KOPT-K1 (cell line): ENCODE measurements at regions not wholly inside any gene's neighbourhood (a gene's known extent, or its start where the extent isn't known, plus 50 kb on each side); places are given as distances from the start of the nearest gene placed in this dataset.

ENCODE experiments used
- H3K27ac ChIP-seq: fragments of 200-600 bp; sonication (generic); 2 replicates; pipeline ENCODE4 v1.5.1; 2016; ENCODE audit warnings: antibody characterized with exemption, mild to moderate bottlenecking, low read depth, low read length; ENCODE audit not compliant: poor library complexity, severe bottlenecking
- H3K36me3 ChIP-seq: fragments of 200-600 bp; sonication (generic); 2 replicates; pipeline ENCODE4 v1.5.1; 2017; ENCODE audit warnings: antibody characterized with exemption, mild to moderate bottlenecking, low read length, moderate library complexity; ENCODE audit not compliant: insufficient read depth
- H3K9me3 ChIP-seq: fragments of 200-600 bp; sonication (generic); 2 replicates; pipeline ENCODE4 v1.5.1; 2017; ENCODE audit warnings: antibody characterized with exemption, low read length, mild to moderate bottlenecking; ENCODE audit not compliant: insufficient read depth, poor library complexity, severe bottlenecking

DNA sequence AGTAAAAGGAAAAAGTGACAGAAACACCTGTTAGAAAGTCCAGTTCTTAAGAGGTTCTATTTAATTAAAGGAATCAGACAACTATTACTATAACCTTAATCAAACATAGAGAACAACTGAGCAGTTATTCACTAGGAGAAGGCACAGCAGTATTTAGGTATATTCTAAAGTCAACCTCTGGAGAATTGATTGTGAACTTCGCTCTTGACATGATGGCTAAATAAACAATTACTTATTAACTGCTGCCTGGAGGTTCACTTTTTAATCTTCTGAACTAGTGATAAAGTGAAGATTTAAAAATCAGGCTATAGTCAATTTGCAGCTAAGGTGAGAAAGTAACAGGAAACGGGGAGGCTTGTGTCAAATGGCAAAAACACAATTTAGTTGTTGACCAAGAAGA lies 557.3 kb downstream of the FAM181B start:
- H3K9me3 ChIP-seq = no peaks in the 10 kb centered on the region
- no peak overlapping the region for H3K27ac ChIP-seq
- H3K36me3 ChIP-seq = no peaks in the 10 kb centered on the region

GRCh38 chr11:82174610-82175009 lies 559.1 kb downstream of the FAM181B start:
- Histone ChIP-seq H3K36me3 (no peaks in the 10 kb centered on the region), H3K27ac (no peak overlapping the region), H3K9me3 (no peaks in the 10 kb centered on the region)

DNA sequence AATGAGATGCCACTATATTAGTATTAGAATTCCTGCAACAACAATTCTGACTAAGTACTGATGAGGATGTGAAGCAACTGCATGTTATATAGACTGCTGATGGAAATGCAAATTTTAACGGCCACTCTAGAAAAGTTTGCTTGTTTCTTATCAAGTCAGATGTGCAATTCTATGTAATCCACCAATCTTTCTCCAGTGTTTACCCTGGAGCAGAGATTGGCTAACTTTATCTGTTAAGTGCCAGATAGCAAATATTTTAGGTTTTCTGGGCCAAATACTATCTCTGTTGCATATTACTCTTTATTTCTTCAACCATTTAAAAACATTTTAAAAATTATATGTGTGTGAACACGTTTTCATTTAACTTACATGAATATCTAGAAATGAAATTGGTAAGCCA lies 586.9 kb downstream of the FAM181B start:
- Histone ChIP-seq H3K36me3 (no peaks in the 10 kb centered on the region), H3K9me3 (no peaks in the 10 kb centered on the region), H3K27ac (no peak overlapping the region)

GRCh38 chr11:82118946-82119345 lies 614.7 kb downstream of the FAM181B start:
- no peaks in the 10 kb centered on the region for H3K36me3 ChIP-seq
- no peaks in the 10 kb centered on the region for H3K9me3 ChIP-seq
- no peak overlapping the region for H3K27ac ChIP-seq

DNA sequence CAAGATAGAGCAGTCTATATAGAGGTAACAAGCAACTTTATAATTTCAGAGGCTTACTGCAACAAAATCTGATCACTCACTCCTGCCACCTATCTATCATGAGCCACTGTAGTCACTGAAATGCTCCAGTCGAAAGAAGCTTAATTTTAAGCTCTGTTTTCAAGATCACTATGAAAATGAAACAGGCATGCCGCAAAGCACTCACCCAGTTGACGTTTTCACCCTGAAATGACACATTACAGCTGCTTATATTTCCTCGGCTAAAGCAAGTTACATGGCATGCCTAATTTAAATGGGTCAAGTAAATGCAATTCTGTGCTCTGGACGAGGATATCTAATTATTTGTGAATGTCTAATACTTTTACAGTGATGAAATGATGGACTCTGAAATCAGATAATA lies 616.3 kb downstream of the FAM181B start:
- H3K27ac ChIP-seq = no peak overlapping the region
- no peaks in the 10 kb centered on the region for H3K36me3 ChIP-seq
- no peaks in the 10 kb centered on the region for H3K9me3 ChIP-seq

- Histone ChIP-seq H3K27ac (no peak overlapping the region), H3K9me3 (no peaks in the 10 kb centered on the region)
Measured at GRCh38 chr11:82105331-82105998, 628.2 kb downstream of the FAM181B start.

DNA sequence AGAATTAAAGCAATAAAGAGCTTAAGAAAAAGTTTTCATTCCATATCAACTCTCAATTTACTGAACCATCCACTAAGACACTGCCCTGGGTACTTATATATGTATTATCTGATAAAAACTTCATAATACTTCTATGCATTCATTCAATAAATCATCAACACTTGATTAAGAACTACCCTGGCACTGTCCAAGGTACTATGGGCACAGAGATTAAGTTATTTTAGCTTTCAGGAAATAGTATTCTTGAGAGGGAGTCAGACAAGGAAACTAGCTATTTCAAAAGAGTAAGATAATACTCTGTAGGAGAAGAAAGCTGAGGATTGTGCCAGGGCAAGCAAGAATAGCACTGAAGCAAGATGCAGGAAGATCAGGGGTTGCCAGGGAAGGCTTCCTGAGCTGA lies 640.8 kb downstream of the FAM181B start:
- Histone ChIP-seq H3K27ac (no peak overlapping the region), H3K36me3 (no peaks in the 10 kb centered on the region)

More at GRCh38 chr11:82105331-82105998, 628.2 kb downstream of the FAM181B start:
- H3K36me3 ChIP-seq = no peaks in the 10 kb centered on the region

GRCh38 chr11:82089426-82089825 lies 644.2 kb downstream of the FAM181B start:
- Histone ChIP-seq H3K27ac (no peak overlapping the region), H3K36me3 (no peaks in the 10 kb centered on the region), H3K9me3 (no peaks in the 10 kb centered on the region)

More for the DNA sequence above, 640.8 kb downstream of the FAM181B start:
- no peaks in the 10 kb centered on the region for H3K9me3 ChIP-seq

- Histone ChIP-seq H3K36me3 (no peaks in the 10 kb centered on the region), H3K27ac (no peak overlapping the region), H3K9me3 (no peaks in the 10 kb centered on the region)
Measured at GRCh38 chr11:82085493-82085892, 648.2 kb downstream of the FAM181B start.

DNA sequence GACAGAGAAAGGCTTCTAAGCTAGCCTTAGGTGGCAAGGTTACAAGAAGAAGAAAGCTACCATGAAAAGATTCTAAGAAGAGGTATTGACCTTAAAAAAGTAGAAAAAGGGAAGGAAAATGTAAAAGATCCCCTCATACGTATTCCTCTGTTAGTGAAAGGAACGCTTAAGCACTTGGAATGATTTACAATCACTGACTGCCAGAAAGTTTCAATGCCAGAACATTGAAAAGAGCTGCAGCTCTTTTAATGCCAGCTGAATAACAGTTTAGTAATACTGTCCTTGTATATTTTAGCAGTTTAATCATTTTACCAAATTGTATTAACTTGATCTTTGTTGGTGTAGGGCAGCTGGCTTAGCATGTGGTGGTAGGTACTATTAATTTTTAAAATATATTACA lies 650.7 kb downstream of the FAM181B start:
- H3K36me3 ChIP-seq = no peaks in the 10 kb centered on the region
- no peak overlapping the region for H3K27ac ChIP-seq
- no peaks in the 10 kb centered on the region for H3K9me3 ChIP-seq

DNA sequence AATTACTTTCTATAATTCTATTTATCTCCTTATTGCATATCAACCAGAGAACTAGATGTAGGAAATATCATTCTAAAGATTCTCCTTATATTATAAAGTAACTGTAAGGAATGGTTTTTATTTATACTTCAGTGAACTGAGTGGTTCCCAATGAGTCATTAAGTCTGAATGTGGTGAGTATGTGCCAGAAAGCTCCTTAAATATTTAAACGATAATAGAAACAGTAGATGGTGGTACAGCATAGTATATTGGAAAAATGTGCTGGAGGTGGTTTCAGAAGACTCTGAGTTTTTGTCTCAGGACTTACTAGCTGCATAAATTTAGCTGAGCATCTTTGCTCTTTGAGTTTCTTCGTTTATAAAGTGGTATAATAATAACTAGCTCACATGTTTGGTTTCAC lies 653.5 kb downstream of the FAM181B start:
- Histone ChIP-seq H3K36me3 (no peaks in the 10 kb centered on the region), H3K27ac (no peak overlapping the region), H3K9me3 (no peaks in the 10 kb centered on the region)

- no peaks in the 10 kb centered on the region for H3K9me3 ChIP-seq
- no peaks in the 10 kb centered on the region for H3K36me3 ChIP-seq
- no peak overlapping the region for H3K27ac ChIP-seq
Measured at GRCh38 chr11:82076126-82076525, 657.5 kb downstream of the FAM181B start.

GRCh38 chr11:82059505-82059904 lies 674.2 kb downstream of the FAM181B start:
- H3K9me3 ChIP-seq = no peaks in the 10 kb centered on the region
- no peak overlapping the region for H3K27ac ChIP-seq
- no peaks in the 10 kb centered on the region for H3K36me3 ChIP-seq

DNA sequence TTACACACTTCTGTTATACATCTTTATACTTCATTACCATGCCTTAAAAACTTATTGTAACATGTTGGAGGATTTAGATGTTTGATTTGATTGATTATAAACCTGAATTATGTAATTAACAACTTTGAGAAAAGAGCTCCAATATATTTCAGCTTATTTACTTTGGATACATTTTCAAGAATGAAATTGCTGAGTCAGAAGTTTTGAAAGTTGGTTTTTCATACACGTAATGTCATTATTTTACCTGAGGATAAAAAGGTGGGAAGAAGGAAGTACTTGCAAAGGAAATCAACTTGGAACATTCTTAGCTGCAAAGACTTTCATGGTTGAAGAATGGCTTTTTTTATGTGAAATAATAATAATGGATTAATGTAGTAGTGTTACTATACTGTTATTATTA lies 677.2 kb downstream of the FAM181B start:
- Histone ChIP-seq H3K9me3 (no peaks in the 10 kb centered on the region), H3K36me3 (no peaks in the 10 kb centered on the region), H3K27ac (no peak overlapping the region)

DNA sequence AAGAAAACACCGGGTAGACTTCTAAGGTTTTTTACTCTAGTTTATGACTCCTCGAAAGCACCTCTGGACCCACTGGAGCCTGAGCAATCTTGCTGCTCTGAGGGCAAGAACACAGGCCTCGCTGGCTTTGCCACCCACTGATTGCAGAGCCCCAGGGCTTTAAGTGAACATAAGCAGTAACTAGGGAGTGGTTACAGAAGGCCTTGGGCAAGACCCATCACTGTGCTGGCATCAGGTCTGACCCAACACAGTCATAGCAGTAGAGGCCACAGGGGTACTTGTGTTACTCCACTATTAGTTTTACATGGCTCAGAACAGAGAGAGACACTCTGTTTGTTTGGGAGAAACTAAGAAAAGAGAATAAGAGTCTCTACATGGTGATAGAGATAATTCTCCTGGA lies 684.5 kb downstream of the FAM181B start:
- H3K9me3 ChIP-seq = no peaks in the 10 kb centered on the region
- H3K27ac ChIP-seq = no peak overlapping the region
- no peaks in the 10 kb centered on the region for H3K36me3 ChIP-seq

DNA sequence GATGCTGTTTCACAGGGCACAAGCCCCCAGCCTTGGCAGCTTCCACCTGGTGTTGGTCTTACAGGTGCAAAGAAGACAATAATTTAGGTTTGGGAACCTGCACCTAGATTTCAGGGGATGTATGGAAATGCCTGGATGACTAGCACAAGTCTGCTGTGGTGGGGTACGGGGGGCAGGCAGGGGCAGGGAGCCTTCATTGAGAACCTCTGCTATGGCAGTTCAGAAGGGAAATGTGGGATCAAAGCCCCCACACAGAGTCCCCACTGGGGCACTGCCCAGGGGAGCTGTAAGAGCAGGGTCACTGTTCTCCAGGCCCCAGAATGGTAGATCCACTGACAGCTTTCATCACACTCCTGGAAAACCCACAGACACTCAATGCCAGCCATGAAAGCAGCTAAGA lies 686.5 kb downstream of the FAM181B start:
- no peak overlapping the region for H3K27ac ChIP-seq
- no peaks in the 10 kb centered on the region for H3K9me3 ChIP-seq
- no peaks in the 10 kb centered on the region for H3K36me3 ChIP-seq
